Epithelial cell of prostate (primary cell): ENCODE measurements at regions not wholly inside any gene's neighbourhood (a gene's known extent, or its start where the extent isn't known, plus 50 kb on each side); places are given as distances from the start of the nearest gene placed in this dataset.

Experiments used
- DNase-seq: peaks from one replicate; pipeline ENCODE4 v3.0.0-alpha.2; 2011; ENCODE audit warnings: low read depth, low spot score
- H3K27ac ChIP-seq: fragments of 450-650 bp; 2 replicates; pipeline ENCODE4 v1.5.1; 2017; ENCODE audit warnings: mild to moderate bottlenecking

- DNase-seq: no peak
- no peak overlapping the region for H3K27ac ChIP-seq
Observed at GRCh38 chr4:111014537-111014936, 391.7 kb upstream of the PITX2 start.

DNA sequence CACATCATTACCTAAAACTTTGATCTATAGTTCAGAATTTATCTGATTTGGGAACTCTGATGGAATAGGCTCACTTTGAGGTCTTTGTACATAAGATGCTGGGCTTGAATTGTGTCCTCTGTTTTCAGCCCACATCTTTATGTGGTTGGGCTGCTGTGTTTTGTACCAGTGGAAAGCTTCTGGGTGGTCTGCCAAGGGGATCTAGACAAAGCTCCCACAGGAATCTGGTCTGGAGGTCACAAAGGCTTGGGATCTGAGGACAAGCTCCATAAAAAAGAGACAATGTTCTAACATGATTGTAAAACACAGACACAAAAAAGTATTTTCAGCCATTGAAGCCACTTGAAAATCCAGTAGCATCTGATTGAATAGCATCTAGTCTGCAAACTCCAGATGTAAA lies 393.5 kb upstream of the PITX2 start:
- no peak overlapping the region for H3K27ac ChIP-seq
- DNase-seq: no peak

- no peak overlapping the region for H3K27ac ChIP-seq
- no peak for DNase-seq
Observed at GRCh38 chr4:111018216-111018615, 395.3 kb upstream of the PITX2 start.

GRCh38 chr4:111020476-111020875 lies 397.6 kb upstream of the PITX2 start:
- no peak for DNase-seq

GRCh38 chr4:111020961-111021360 lies 398.1 kb upstream of the PITX2 start:
- DNase-seq: no peak
- no peak overlapping the region for H3K27ac ChIP-seq

More at GRCh38 chr4:111020476-111020875, 397.6 kb upstream of the PITX2 start:
- H3K27ac ChIP-seq: no peak overlapping the region

DNA sequence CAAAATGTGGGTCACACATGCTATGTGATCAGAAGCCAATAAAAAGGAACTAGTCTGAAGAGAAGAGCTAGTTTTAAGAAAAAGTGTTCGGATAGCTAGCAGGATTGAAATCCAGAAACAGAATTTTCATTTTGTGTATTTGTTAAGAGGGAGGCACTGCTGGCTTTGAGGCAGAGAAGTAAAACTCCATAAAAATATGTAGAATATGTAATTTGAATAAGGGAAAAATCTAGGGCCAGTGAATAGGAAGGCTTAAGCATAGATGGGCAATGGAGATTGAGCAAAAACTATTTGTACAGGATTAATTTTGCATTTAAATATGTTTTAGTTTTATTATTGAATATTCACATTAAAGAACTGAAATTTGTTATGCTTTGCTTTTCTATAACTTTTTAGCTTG lies 399.9 kb upstream of the PITX2 start:
- no peak for DNase-seq
- H3K27ac ChIP-seq: no peak overlapping the region

DNA sequence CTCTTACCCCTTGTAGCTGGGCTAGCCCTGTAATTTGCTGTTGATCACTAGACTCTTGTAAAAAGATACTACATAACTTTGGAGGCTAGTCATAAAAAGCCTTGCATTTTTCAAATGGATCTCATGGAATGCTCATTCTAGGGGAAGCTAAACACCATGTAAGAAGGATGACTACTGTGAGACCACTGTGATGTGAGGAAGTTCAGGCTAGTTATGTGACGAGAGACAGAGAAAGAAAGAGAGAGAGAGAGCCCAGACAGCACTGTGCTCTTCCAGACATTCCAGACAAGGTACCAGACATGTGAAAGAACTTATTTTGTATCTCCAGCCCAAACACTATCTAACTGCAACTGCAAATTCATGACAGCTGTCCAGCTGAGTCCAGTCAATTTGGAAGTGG lies 404.6 kb upstream of the PITX2 start:
- H3K27ac ChIP-seq: no peak overlapping the region
- DNase-seq: no peak

DNA sequence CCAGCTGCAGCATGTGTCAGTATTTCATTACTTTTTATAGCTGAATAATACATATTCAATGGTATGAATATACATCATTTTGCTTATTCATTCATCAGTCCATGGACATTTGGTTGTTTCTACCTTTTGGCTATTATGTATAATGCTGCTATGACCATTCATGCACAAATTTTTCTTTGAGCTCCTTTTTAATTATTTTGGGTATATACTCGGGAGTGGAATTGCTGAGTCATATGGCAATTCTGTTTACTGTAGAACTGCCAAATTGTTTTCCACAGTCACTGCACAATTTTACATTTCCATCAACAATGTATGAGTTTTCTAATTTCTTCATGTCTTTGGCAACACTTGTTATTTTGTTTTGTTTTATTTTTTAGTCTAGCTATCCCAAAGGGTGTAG lies 405.9 kb upstream of the PITX2 start:
- H3K27ac ChIP-seq: no peak overlapping the region
- DNase-seq: no peak

DNA sequence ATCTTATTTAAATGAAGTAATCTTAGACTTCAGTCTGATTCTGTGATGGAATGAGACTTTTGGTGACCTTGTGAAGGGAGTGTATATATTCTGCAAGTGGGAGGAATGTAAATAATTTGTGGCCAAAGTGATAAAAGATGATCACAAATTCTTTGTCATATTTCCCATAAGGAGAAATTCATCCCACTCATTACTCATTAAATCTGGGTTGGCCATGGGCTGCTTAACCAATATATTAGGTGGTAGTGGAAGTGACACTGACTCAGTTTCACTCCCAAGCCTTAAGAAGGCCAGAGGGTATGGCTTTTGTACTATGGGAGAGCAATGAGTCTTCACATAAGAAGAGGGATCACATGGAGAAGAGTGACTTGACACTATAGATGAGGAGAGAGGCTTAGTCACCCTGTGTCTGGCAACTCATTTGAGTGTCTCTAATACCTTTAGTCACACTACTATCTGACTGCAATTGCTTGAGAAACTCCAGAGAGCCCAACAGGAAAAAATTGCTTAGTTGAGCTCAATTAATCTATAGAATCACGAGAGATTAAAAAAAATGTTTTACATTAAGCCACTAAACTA lies 408.2 kb upstream of the PITX2 start:
- DNase-seq: no peak
- H3K27ac ChIP-seq: no peak overlapping the region

- no peak overlapping the region for H3K27ac ChIP-seq
- no peak for DNase-seq
Observed at GRCh38 chr4:111031596-111031995, 408.7 kb upstream of the PITX2 start.

- no peak overlapping the region for H3K27ac ChIP-seq
- DNase-seq: no peak
Observed at GRCh38 chr4:111037591-111038360, 414.9 kb upstream of the PITX2 start.

DNA sequence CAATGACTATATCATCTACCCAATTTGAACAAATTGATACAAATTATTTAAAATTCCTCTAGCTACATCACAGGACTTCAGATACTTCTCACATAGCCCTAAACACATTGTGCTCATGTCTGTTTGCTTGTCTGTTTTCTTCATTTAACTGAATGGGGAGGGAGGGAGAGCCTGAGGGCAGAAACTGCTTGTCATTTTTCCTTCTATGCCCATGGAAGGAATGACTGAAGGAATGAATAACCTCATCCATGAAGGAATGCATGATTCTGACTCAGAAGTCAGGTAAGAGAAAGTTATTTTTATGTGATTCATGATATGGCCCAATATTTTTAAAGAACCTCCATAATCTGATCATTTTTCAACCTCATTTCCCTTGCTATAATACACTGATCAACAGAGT lies 418.0 kb upstream of the PITX2 start:
- DNase-seq: peak; percentile 12
- no peak overlapping the region for H3K27ac ChIP-seq

DNA sequence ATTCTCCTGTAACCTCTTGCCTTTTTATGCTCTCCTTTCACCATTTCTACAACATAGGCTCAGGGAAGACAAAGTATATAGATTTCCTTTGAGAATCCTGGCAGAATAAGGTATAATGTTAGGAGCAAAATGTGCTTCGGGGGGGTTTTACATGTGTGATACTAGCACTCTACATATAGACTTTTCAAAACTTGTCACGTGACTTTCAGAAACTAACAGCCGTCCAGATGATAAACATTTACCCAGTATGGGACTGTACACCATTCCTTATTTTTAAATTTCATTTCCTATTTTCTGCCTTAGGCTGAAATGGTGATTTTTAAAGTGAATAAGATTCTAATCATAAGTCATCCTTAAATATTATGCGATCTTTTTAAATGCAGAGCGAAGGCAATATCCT lies 420.4 kb upstream of the PITX2 start:
- H3K27ac ChIP-seq: no peak overlapping the region
- no peak for DNase-seq

DNA sequence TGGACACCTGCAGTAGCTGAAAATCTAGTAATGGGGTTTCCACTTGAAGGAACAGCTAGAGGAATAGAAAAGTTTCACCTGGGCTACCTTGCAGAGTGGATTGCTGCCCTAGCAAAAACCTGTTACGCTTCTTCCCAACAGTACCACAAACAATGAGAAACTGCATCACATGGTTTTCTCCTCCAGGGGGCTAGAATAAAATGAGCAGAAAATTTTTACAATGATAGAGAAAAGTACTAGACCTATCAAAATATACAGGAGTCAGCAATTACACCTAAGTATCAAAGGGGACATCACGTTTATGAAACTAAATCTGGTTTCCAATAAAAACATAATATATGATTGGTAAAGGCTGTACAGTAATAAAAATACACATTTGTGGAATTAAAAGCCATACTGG lies 423.1 kb upstream of the PITX2 start:
- H3K27ac ChIP-seq: no peak overlapping the region

GRCh38 chr4:111046811-111047210 lies 423.9 kb upstream of the PITX2 start:
- no peak overlapping the region for H3K27ac ChIP-seq
- DNase-seq: no peak

More for the DNA sequence above, 423.1 kb upstream of the PITX2 start:
- DNase-seq: no peak

GRCh38 chr4:111048316-111048715 lies 425.4 kb upstream of the PITX2 start:
- DNase-seq: no peak
- H3K27ac ChIP-seq: no peak overlapping the region

DNA sequence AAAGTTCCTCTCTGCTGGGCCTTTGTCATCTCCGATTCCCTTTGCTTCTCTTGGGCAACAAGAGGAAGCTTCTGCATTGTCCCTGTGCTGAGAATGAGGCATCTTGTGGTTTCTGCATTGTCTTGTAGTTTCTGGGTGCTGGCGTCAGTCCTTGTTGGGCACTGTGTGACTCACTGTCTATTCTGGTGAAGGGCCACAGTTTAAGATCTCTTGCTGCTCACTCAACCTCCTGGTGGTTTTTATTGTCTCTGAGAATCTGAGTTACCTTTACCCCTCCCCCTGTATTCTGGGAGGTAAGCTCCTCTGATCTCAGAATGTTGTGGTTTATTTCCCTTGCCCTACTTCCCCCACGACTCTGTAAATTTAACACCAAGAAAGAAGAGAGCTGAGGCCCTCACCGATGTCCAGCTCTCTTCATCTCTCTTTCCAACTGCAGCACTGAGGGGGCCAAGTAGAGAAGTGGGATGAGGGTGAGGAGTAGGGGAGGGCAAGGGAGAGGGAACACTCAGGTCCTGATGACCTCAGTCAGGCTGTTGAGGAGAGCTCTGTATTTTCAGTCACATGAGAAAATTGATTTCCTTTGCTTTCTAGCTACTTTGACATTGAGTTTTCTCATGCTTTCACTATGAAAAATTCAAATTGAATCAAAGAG lies 441.6 kb upstream of the PITX2 start:
- H3K27ac ChIP-seq: peak overlapping the region; percentile 32
- DNase-seq: peak; percentile 58

DNA sequence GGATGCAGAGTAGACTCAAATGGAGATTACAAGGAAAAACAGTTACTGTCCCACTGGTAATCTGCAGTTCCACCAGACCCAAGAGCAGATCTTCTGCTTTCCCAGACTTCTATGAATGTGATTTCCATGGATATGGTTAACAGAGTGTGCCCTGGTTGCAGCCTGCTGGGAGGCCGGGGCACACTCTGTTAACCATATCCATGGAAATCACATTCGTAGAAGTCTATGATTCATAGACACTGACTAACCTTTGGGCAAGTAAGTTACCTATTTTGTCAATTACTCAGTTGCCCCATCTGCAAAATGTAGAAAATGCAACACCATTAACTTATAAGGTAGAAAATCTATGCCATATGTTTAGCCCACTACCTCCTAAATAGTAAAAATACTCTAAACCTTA lies 443.1 kb upstream of the PITX2 start:
- DNase-seq: no peak
- no peak overlapping the region for H3K27ac ChIP-seq

- DNase-seq: no peak
- H3K27ac ChIP-seq: no peak overlapping the region
Observed at GRCh38 chr4:111066447-111066846, 443.6 kb upstream of the PITX2 start.

GRCh38 chr4:111066887-111067286 lies 444.0 kb upstream of the PITX2 start:
- no peak for DNase-seq
- H3K27ac ChIP-seq: no peak overlapping the region

- no peak for DNase-seq
- no peak overlapping the region for H3K27ac ChIP-seq
Observed at GRCh38 chr4:111068883-111069282, 446.0 kb upstream of the PITX2 start.

DNA sequence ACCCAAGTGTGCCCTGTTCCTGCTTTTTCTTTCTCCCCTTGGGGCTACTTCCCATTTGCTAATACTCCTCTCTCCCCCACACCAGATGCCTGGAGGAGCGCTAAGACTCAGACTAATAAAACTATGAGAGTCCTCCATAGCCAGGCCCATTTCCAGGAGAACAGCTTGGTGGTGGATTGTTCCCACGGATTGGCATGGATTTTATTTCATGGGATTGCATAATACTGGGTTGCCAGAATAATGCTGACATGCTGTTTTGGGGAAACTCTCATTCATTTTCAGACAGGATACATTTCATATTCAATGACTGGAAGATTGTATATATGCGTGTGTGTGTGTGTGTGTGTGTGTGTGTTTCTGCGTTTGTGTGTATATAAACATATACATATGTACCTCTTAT lies 447.5 kb upstream of the PITX2 start:
- no peak overlapping the region for H3K27ac ChIP-seq
- no peak for DNase-seq
